Sigmoid colon (tissue), 6 donors: ENCODE measurements at regions not wholly inside any gene's neighbourhood (a gene's known extent, or its start where the extent isn't known, plus 50 kb on each side); places are given as distances from the start of the nearest gene placed in this dataset.

Source experiments
- DNase-seq: peaks from one replicate; pipeline ENCODE4 v3.0.0-alpha.2; 2019
- H3K27ac ChIP-seq, 4 donors: fragments of 200-600 bp; sonication (generic); one replicate each; pipeline ENCODE4 v1.5.1; 2016 to 2019; ENCODE audit warnings: mild to moderate bottlenecking in 1 of 4
- H3K27me3 ChIP-seq, 3 donors: fragments of 200-600 bp; sonication (generic); one replicate each; pipeline ENCODE4 v1.5.1; 2019; ENCODE audit warnings: mild to moderate bottlenecking in 1 of 3
- H3K36me3 ChIP-seq, 4 donors: fragments of 200-600 bp; sonication (generic); one replicate each; pipeline ENCODE4 v1.5.1; 2016 to 2019
- H3K4me1 ChIP-seq, 4 donors: fragments of 200-600 bp; sonication (generic); one replicate each; pipeline ENCODE4 v1.5.1; 2017 to 2019
- H3K4me3 ChIP-seq, 4 donors: fragments of 200-600 bp; sonication (generic); one replicate each; pipeline ENCODE4 v1.5.1; 2017 to 2019; ENCODE audit warnings: mild to moderate bottlenecking in 2 of 4, moderate library complexity in 1 of 4
- H3K9me3 ChIP-seq, 4 donors: fragments of 200-600 bp in 3 of 4; sonication (generic) in 3 of 4; one replicate each; pipeline versions ENCODE4 v1.5.1 to v1.6.1; 2013 to 2019
- CTCF ChIP-seq, 4 experiments: fragments of 450-650 bp in 3 of 4; fragments of 200-600 bp in 1 of 4; IDR thresholded peaks; one replicate each; pipeline ENCODE4 v1.5.1; 2016 to 2019; ENCODE audit warnings: antibody characterized with exemption in 4 of 4, mild to moderate bottlenecking in 3 of 4, moderate library complexity in 2 of 4
- EP300 ChIP-seq, 4 donors: sonication (generic); formaldehyde crosslinking; IDR thresholded peaks; one replicate each; pipeline ENCODE4 v1.6.1; 2017; ENCODE audit warnings: antibody characterized with exemption in 4 of 4
- POLR2A ChIP-seq, 2 donors: fragments of 450-650 bp; IDR thresholded peaks; one replicate each; pipeline ENCODE4 v1.6.1; 2016; ENCODE audit warnings: antibody characterized with exemption in 2 of 2, mild to moderate bottlenecking in 2 of 2, moderate library complexity in 2 of 2
- POLR2AphosphoS5 ChIP-seq, 4 donors: sonication (generic); formaldehyde crosslinking; IDR thresholded peaks; one replicate each; pipeline ENCODE4 v1.6.1; 2017; ENCODE audit warnings: antibody characterized with exemption in 4 of 4
- WGBS, 2 donors: extraction: QIAGEN DNeasy Blood & Tissue Kit; methylation state at CpG; one replicate each; pipeline ENCODE4 v1.1.7; 2013; 5-methylcytosine and 5-hydroxymethylcytosine counted together
- intact Hi-C: fragments of 100-400 bp; cut with DNase I; formaldehyde crosslinking; loops from one replicate; pipeline ENCODE4 v1.15.1; 2023
- donor health status: healthy with polysubstance abuse.
- donor health status: healthy.

GRCh38 chr6:144654506-144654905, 369.4 kb downstream of the UTRN start:
- WGBS, 2 donors = 44 to 71% methylated on average over 1 of the region's 1 CpG
- Histone ChIP-seq H3K27ac (no peak overlapping the region), H3K36me3 (no peaks in the 10 kb centered on the region), H3K9me3 (no peaks in the 10 kb centered on the region), H3K4me1 (peaks cover 0 to 15% (median 7%) of the 10 kb centered on the region in 4 donors), H3K27me3 (no peaks in the 10 kb centered on the region), H3K4me3 (no peak overlapping the region)
- TF ChIP-seq POLR2AphosphoS5 (IDR thresholded peaks at IDR 0.05) (no peak), POLR2A (IDR thresholded peaks at IDR 0.05) (no peak), EP300 (IDR thresholded peaks at IDR 0.05) (no peak), CTCF (IDR thresholded peaks at IDR 0.05) (no peak)
- no peak for DNase-seq
- intact Hi-C loops = no loop called here

- no peaks in the 10 kb centered on the region for H3K27me3 ChIP-seq
- 91 to 96% methylated on average over 1 of the region's 1 CpG for WGBS, 2 donors
- DNase-seq = no peak
- no peak overlapping the region for H3K27ac ChIP-seq
- TF ChIP-seq POLR2A (IDR thresholded peaks at IDR 0.05) = no peak
- no peak for TF ChIP-seq CTCF (IDR thresholded peaks at IDR 0.05)
- TF ChIP-seq POLR2AphosphoS5 (IDR thresholded peaks at IDR 0.05) = no peak
- TF ChIP-seq EP300 (IDR thresholded peaks at IDR 0.05) = no peak
- H3K9me3 ChIP-seq = no peaks in the 10 kb centered on the region
- H3K4me3 ChIP-seq = no peak overlapping the region
- intact Hi-C loops = no loop called here
- peaks cover 0 to 18% (median 10%) of the 10 kb centered on the region in 4 donors for H3K4me1 ChIP-seq
- no peaks in the 10 kb centered on the region for H3K36me3 ChIP-seq
These were observed 370.2 kb downstream of the UTRN start for GRCh38 chr6:144655376-144655775.

- Histone ChIP-seq H3K9me3 (no peaks in the 10 kb centered on the region), H3K4me3 (no peak overlapping the region), H3K36me3 (no peaks in the 10 kb centered on the region), H3K27ac (no peak overlapping the region), H3K27me3 (no peaks in the 10 kb centered on the region), H3K4me1 (peaks cover 0 to 18% (median 10%) of the 10 kb centered on the region in 4 donors)
- TF ChIP-seq EP300 (IDR thresholded peaks at IDR 0.05) (no peak), CTCF (IDR thresholded peaks at IDR 0.05) (no peak), POLR2A (IDR thresholded peaks at IDR 0.05) (no peak), POLR2AphosphoS5 (IDR thresholded peaks at IDR 0.05) (no peak)
- 86 to 90% methylated on average over 2 of the region's 2 CpGs for WGBS, 2 donors
- DNase-seq = no peak
- intact Hi-C loops = no loop called here
These were observed 372.6 kb downstream of the UTRN start for GRCh38 chr6:144657691-144658090.

- 16 to 46% methylated on average over 14 of the region's 14 CpGs for WGBS, 2 donors
- Histone ChIP-seq H3K4me3 (no peak overlapping the region), H3K4me1 (peaks cover 0 to 16% (median 5%) of the 10 kb centered on the region in 4 donors), H3K36me3 (no peaks in the 10 kb centered on the region), H3K9me3 (no peaks in the 10 kb centered on the region), H3K27ac (no peak overlapping the region), H3K27me3 (no peaks in the 10 kb centered on the region)
- intact Hi-C loops = no loop called here
- TF ChIP-seq POLR2A (IDR thresholded peaks at IDR 0.05) (no peak), CTCF (IDR thresholded peaks at IDR 0.05) (no peak), EP300 (IDR thresholded peaks at IDR 0.05) (no peak), POLR2AphosphoS5 (IDR thresholded peaks at IDR 0.05) (no peak)
- no peak for DNase-seq
These were observed 374.4 kb downstream of the UTRN start for GRCh38 chr6:144659202-144660182.
